Natural killer cell (primary cell): ENCODE measurements at regions not wholly inside any gene's neighbourhood (a gene's known extent, or its start where the extent isn't known, plus 50 kb on each side); places are given as distances from the start of the nearest gene placed in this dataset.
"Not testable (repeated sequence)": the region's sequence is repeated elsewhere in the genome, so short reads cannot be mapped to it uniquely, and the experiment has no call there.

ENCODE experiments used
- ATAC-seq, 3 donors: fragments of 150-1000 bp in 2 of 3; fragments of 200-7000 bp in 1 of 3; cut with Tn5 transposase; 1 replicate in 1 of 3; 2 replicates in 2 of 3; pipeline ENCODE4 v1.10.0; 2021; ENCODE audit warnings: mild to moderate bottlenecking in 2 of 3, moderate library complexity in 2 of 3
- DNase-seq, 2 donors: peaks; one replicate each; pipeline versions ENCODE4 v3.0.0 to v3.0.0-alpha.2; 2013 to 2021; ENCODE audit warnings: mixed read lengths in 1 of 2
- H3K27ac ChIP-seq: one replicate; pipeline ENCODE4 v1.5.1; 2013; ENCODE audit warnings: mild to moderate bottlenecking, low read length
- H3K27me3 ChIP-seq: one replicate; pipeline ENCODE4 v1.6.1; 2013; ENCODE audit warnings: low read length; ENCODE audit not compliant: control insufficient read depth, insufficient read depth
- H3K36me3 ChIP-seq: one replicate; pipeline ENCODE4 v1.6.1; 2013; ENCODE audit warnings: low read length; ENCODE audit not compliant: control insufficient read depth, insufficient read depth
- H3K4me1 ChIP-seq: one replicate; pipeline ENCODE4 v1.6.1; 2013; ENCODE audit warnings: low read length; ENCODE audit not compliant: control insufficient read depth, insufficient read depth
- H3K4me3 ChIP-seq: one replicate; pipeline ENCODE4 v1.5.1; 2013; ENCODE audit warnings: low read length
- H3K9me3 ChIP-seq: one replicate; pipeline ENCODE4 v1.6.1; 2013; ENCODE audit warnings: low read length; ENCODE audit not compliant: control insufficient read depth, insufficient read depth
- H3K27ac Mint-ChIP-seq, 2 donors: one replicate each; pipeline ENCODE4 v1.8.0; 2022; ENCODE audit warnings: mild to moderate bottlenecking in 2 of 2, mixed read lengths in 2 of 2, moderate library complexity in 1 of 2
- H3K27me3 Mint-ChIP-seq, 2 donors: one replicate each; pipeline ENCODE4 v1.8.0; 2022; ENCODE audit warnings: low read depth in 2 of 2, mixed read lengths in 2 of 2
- H3K36me3 Mint-ChIP-seq: one replicate; pipeline ENCODE4 v1.8.0; 2022; ENCODE audit warnings: mixed read lengths
- H3K4me1 Mint-ChIP-seq, 2 donors: one replicate each; pipeline ENCODE4 v1.8.0; 2022; ENCODE audit warnings: mixed read lengths in 2 of 2
- H3K4me3 Mint-ChIP-seq: one replicate; pipeline ENCODE4 v1.8.0; 2022; ENCODE audit warnings: mild to moderate bottlenecking, moderate library complexity, mixed read lengths
- H3K9me3 Mint-ChIP-seq, 2 donors: one replicate each; pipeline ENCODE4 v1.8.0; 2022; ENCODE audit warnings: mixed read lengths in 2 of 2
- WGBS: methylation state at CpG from one replicate; pipeline ENCODE4 v1.1.7; 2013; ENCODE audit warnings: missing lambda C conversion rate; ENCODE audit not compliant: insufficient coverage; 5-methylcytosine and 5-hydroxymethylcytosine counted together
- intact Hi-C: fragments of 100-400 bp; cut with micrococcal nuclease; formaldehyde crosslinking; loops from one replicate; pipeline ENCODE4 v1.14.2; 2022
- TF ChIP-seq, protein P1 (sequence below): fragments of 200-600 bp; IDR thresholded peaks from one replicate; pipeline ENCODE4 v1.8.0; 2022; ENCODE audit warnings: antibody characterized with exemption

DNA sequence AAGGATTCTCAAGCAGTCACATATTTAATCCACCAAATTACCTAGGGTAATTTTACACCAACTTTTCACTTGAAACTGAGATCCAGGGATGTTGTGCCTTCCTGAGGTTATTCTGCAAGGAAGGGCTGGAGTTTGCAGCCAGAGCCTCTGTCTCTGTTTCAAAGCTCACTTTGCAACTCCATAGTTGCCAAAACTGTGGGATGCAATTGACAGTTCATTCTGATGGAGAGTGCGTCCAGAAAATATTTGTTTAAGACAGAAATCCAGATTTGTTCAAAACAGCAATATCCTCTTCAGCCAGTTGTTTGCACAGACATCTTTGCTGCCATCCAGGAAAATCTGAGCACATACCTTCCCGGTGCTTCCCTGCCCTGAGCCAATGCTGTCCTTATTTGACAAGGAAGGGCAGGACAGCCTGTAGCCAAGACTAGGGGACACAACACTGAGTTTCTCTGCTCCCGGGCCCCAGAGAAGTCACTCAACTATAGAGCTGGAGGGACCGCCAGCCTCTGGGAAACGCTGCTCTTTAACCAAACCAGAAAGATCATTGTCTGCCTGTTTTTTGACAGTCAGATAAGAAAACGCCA, 297.4 kb downstream of the HIVEP2 start:
- TF ChIP-seq, protein P1, sequence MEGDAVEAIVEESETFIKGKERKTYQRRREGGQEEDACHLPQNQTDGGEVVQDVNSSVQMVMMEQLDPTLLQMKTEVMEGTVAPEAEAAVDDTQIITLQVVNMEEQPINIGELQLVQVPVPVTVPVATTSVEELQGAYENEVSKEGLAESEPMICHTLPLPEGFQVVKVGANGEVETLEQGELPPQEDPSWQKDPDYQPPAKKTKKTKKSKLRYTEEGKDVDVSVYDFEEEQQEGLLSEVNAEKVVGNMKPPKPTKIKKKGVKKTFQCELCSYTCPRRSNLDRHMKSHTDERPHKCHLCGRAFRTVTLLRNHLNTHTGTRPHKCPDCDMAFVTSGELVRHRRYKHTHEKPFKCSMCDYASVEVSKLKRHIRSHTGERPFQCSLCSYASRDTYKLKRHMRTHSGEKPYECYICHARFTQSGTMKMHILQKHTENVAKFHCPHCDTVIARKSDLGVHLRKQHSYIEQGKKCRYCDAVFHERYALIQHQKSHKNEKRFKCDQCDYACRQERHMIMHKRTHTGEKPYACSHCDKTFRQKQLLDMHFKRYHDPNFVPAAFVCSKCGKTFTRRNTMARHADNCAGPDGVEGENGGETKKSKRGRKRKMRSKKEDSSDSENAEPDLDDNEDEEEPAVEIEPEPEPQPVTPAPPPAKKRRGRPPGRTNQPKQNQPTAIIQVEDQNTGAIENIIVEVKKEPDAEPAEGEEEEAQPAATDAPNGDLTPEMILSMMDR, result no peak
- intact Hi-C loops, result no loop called here
- H3K27ac Mint-ChIP-seq, result no peak overlapping the region
- Histone ChIP-seq H3K36me3 (no peaks in the 10 kb centered on the region), H3K27me3 (no peaks in the 10 kb centered on the region), H3K4me3 (no peak overlapping the region), H3K4me1 (no peaks in the 10 kb centered on the region), H3K27ac (no peak overlapping the region), H3K9me3 (no peaks in the 10 kb centered on the region)
- H3K36me3 Mint-ChIP-seq, result no peaks in the 10 kb centered on the region
- no peaks in the 10 kb centered on the region for H3K4me1 Mint-ChIP-seq
- peaks cover 6 to 20% of the 10 kb centered on the region in 2 donors for H3K27me3 Mint-ChIP-seq
- H3K4me3 Mint-ChIP-seq, result no peak overlapping the region
- DNase-seq (no peak), ATAC-seq (no peak)
- no peaks in the 10 kb centered on the region for H3K9me3 Mint-ChIP-seq
- 71% methylated on average over 6 of the region's 6 CpGs for WGBS

DNA sequence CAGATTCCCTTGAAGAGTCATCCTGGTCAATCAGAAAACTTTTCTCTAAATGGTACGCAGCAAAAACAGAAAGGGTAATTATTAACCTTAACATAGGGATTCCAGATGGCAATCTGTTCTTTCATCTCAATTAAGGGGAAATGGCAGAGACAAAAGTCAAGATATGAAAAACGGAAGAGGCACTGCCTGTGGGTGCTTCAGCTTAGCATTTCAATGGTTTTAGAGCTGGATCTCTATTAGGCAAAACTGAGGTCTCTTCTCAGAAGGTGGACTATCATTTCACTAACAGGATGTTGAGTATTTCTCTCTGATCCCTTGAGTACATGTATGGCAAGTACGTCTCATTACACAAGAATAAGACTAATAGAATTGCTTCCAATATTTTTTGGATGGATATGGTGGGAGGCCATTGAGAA, 296.9 kb downstream of the HIVEP2 start:
- no peaks in the 10 kb centered on the region for H3K4me1 ChIP-seq
- intact Hi-C loops, result no loop called here
- H3K27me3 ChIP-seq, result no peaks in the 10 kb centered on the region
- Mint-ChIP-seq H3K36me3 (no peaks in the 10 kb centered on the region), H3K27ac (no peak overlapping the region), H3K9me3 (no peaks in the 10 kb centered on the region), H3K4me1 (no peaks in the 10 kb centered on the region), H3K4me3 (no peak overlapping the region), H3K27me3 (peaks cover 9 to 25% of the 10 kb centered on the region in 2 donors)
- no peak overlapping the region for H3K27ac ChIP-seq
- no peak for ATAC-seq
- no peaks in the 10 kb centered on the region for H3K36me3 ChIP-seq
- H3K9me3 ChIP-seq, result no peaks in the 10 kb centered on the region
- WGBS, result 34% methylated on average over 2 of the region's 3 CpGs
- H3K4me3 ChIP-seq, result no peak overlapping the region
- no peak for DNase-seq
- TF ChIP-seq, protein P1, result no peak

DNA sequence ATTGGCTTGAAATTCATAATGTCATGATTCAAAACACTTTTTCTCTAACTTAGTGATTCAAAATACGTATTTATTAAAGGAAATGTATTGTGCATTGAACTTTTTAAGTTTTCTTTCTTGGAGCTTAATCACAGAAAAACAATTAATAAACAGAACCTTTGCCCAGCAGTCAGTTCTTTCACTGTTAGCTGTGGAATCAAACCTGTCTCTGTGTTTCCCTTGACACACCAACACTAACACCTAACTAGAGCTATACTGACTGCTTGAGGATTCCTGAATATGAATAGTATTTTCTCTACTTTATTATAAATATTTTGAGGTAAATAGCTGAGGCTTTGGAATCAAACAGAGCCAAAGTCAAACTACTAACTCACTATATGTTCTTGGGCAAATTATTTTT, 296.4 kb downstream of the HIVEP2 start:
- Mint-ChIP-seq H3K27me3 (peaks cover 9 to 30% of the 10 kb centered on the region in 2 donors), H3K4me3 (no peak overlapping the region), H3K9me3 (no peaks in the 10 kb centered on the region), H3K36me3 (no peaks in the 10 kb centered on the region), H3K27ac (no peak overlapping the region), H3K4me1 (no peaks in the 10 kb centered on the region)
- Histone ChIP-seq H3K9me3 (no peaks in the 10 kb centered on the region), H3K27ac (no peak overlapping the region), H3K27me3 (no peaks in the 10 kb centered on the region), H3K4me3 (no peak overlapping the region), H3K36me3 (no peaks in the 10 kb centered on the region), H3K4me1 (no peaks in the 10 kb centered on the region)
- intact Hi-C loops, result no loop called here
- TF ChIP-seq, protein P1, result no peak
- ATAC-seq (no peak), DNase-seq (no peak)
- WGBS, result no CpG with 5 or more reads among the region's 1 CpG

DNA sequence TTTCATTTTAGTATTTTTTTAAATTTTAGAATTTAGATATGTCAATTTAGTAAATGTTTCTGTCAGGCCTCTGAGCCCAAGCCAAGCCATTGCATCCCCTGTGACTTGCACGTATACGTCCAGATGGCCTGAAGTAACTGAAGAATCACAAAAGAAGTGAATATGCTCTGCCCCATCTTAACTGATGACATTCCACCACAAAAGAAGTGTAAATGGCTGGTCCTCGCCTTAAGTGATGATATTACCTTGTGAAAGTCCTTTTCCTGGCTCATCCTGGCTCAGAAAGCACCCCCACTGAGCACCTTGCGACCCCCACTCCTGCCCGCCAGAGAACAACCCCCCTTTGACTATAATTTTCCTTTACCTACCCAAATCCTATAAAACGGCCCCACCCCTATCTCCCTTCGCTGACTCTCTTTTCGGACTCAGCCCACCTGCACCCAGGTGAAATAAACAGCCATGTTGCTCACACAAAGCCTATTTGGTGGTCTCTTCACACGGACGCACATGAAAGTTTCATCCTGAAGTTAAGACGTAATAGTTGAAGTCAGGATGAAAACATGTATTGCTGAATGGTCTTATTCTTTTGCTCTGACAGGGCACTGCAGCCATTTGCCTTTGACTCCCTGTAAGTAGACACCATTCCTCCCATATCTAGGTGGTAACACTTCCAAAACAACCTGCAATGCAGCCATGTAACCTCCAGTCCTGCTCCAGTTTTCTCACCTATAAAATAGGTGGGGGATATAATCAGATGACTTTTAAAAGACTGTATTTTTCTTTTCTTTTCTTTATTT, 295.3 kb downstream of the HIVEP2 start:
- H3K4me1 ChIP-seq, H3K9me3 ChIP-seq, H3K27me3 ChIP-seq, H3K9me3 Mint-ChIP-seq, DNase-seq, ATAC-seq, H3K27ac ChIP-seq, H3K27ac Mint-ChIP-seq, H3K4me1 Mint-ChIP-seq, H3K4me3 ChIP-seq, H3K36me3 ChIP-seq, H3K36me3 Mint-ChIP-seq, intact Hi-C loops, H3K4me3 Mint-ChIP-seq: not testable (repeated sequence)
- H3K27me3 Mint-ChIP-seq, result peaks cover 7 to 41% of the 10 kb centered on the region in 2 donors
- 83% methylated on average over 6 of the region's 11 CpGs for WGBS
